BE2C (cell line): ENCODE measurements at regions not wholly inside any gene's neighbourhood (a gene's known extent, or its start where the extent isn't known, plus 50 kb on each side); places are given as distances from the start of the nearest gene placed in this dataset.
"Not testable (repeated sequence)": the region's sequence is repeated elsewhere in the genome, so short reads cannot be mapped to it uniquely, and the experiment has no call there.

Source experiments
- DNase-seq: peaks from one replicate; pipeline ENCODE4 v3.0.0-alpha.2; 2020
- H3K27me3 ChIP-seq: fragments of 250-450 bp; sonication (Bioruptor Pico); 2 replicates; pipeline ENCODE4 v1.5.1; 2020; ENCODE audit warnings: mild to moderate bottlenecking
- H3K36me3 ChIP-seq: fragments of 250-450 bp; sonication (Bioruptor Pico); 2 replicates; pipeline ENCODE4 v1.5.1; 2020; ENCODE audit warnings: mild to moderate bottlenecking
- H3K4me1 ChIP-seq: fragments of 250-450 bp; sonication (Bioruptor Pico); 2 replicates; pipeline ENCODE4 v1.5.1; 2020
- H3K4me3 ChIP-seq: 2 replicates; pipeline ENCODE4 v1.5.1; 2011; ENCODE audit warnings: low read depth, low read length
- H3K9me3 ChIP-seq: fragments of 250-450 bp; sonication (Bioruptor Pico); 2 replicates; pipeline ENCODE4 v1.5.1; 2020
- TF ChIP-seq, protein P1 (sequence below): IDR thresholded peaks from 2 replicates; pipeline ENCODE4 v1.5.1; 2012; ENCODE audit warnings: mild to moderate bottlenecking, low read depth, low read length

DNA sequence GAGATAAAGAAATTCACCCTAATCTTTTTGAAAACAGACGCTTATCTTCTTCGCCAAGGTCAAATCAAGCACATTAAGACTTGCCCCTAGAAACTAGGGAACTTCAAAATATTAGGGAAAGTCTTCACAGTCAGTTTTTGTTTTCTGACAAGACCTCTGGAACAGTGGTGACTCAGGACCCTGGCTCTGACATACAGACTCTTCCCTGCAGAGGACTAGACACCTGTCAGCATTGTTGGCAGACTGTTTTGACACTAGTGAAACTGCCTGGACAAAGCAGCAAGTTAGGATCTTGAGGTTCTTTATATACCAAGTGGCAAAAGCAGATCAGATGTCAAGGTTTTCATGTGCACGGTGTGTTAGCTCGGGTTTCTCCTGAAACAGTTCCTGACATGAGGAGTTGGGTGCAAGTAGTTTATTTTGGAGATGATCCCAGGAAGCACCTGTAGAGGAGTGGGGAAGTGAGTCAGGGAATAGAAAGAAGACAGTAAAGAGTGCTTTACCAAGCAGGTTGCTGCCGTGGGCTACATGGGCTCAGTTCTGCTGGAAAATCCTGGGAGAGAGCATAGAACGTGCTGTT, 182.0 kb upstream of the IRX5 start:
- Histone ChIP-seq H3K9me3 (no peaks in the 10 kb centered on the region), H3K4me3 (no peak overlapping the region), H3K4me1 (no peaks in the 10 kb centered on the region), H3K36me3 (no peaks in the 10 kb centered on the region), H3K27me3 (peaks cover 3% of the 10 kb centered on the region; the same call in 1 of the 2 replicates)
- DNase-seq, result no peak
- TF ChIP-seq, protein P1, sequence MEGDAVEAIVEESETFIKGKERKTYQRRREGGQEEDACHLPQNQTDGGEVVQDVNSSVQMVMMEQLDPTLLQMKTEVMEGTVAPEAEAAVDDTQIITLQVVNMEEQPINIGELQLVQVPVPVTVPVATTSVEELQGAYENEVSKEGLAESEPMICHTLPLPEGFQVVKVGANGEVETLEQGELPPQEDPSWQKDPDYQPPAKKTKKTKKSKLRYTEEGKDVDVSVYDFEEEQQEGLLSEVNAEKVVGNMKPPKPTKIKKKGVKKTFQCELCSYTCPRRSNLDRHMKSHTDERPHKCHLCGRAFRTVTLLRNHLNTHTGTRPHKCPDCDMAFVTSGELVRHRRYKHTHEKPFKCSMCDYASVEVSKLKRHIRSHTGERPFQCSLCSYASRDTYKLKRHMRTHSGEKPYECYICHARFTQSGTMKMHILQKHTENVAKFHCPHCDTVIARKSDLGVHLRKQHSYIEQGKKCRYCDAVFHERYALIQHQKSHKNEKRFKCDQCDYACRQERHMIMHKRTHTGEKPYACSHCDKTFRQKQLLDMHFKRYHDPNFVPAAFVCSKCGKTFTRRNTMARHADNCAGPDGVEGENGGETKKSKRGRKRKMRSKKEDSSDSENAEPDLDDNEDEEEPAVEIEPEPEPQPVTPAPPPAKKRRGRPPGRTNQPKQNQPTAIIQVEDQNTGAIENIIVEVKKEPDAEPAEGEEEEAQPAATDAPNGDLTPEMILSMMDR, result no peak

DNA sequence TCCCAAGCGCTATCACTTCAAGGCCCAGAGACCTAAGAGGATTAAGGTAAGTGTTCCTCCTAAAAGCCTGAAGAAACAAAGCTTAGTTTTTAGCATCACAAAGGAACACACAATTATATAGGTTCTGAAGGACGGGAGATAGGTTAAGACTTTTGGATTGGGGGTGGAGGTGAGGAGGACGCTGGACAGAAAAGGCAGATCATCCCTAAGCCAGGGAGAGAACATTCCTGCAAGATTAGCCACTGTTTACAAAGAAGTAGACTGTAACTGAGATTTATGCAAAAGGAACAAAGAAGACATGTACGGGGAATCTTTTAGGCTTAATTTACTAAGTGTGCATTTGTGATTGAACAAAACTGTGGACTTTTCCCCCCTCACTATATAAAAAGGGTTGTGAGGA, 184.1 kb upstream of the IRX5 start:
- Histone ChIP-seq H3K4me3 (no peak overlapping the region), H3K4me1 (no peaks in the 10 kb centered on the region), H3K27me3 (peaks cover 3% of the 10 kb centered on the region; the same call in 1 of the 2 replicates), H3K36me3 (no peaks in the 10 kb centered on the region), H3K9me3 (no peaks in the 10 kb centered on the region)
- no peak for DNase-seq
- TF ChIP-seq, protein P1, result no peak

DNA sequence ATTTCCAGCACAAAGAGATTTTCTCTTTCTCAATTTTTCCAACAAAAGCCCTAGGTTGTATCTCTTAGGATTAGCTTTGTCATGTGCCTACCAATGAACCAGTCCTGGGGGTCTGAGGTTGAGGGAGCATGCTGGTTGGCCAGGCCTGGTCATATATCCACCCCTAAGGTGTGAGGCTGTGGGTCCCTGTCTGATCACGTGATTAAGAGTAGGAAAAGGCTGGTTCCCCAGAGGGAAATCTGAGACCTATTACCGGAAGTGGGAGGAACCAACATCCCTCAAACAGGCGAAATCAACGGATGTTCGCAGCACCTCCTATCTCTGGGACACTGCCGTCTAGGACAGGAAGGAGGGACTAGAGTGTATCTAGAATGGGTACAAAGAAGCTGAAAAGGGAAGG, 185.7 kb upstream of the IRX5 start:
- Histone ChIP-seq H3K4me1 (no peaks in the 10 kb centered on the region), H3K36me3 (no peaks in the 10 kb centered on the region), H3K27me3 (no peaks in the 10 kb centered on the region; the same call in 1 of the 2 replicates), H3K4me3 (no peak overlapping the region), H3K9me3 (no peaks in the 10 kb centered on the region)
- no peak for DNase-seq
- TF ChIP-seq, protein P1, result no peak

DNA sequence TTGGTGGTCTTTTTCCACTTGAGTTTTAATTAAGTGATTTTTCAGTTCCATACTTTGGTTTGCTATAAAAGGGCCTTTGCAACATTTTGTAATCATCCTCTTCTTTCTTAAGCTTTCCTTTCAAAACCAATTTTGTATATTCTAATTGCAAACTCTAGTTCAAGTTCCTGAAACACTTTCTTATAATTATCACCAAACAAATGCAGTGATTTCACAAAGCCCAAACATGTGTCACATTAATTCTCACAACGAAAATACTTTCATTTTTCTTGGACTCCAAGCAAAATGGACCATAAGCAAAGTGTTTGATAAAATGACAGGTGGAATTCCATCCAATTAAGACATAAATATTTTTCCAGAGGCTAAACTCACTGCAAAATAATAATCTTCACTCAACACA, 188.2 kb upstream of the IRX5 start:
- Histone ChIP-seq H3K27me3 (no peaks in the 10 kb centered on the region; the same call in none of the 2 replicates), H3K4me1 (no peaks in the 10 kb centered on the region), H3K4me3 (no peak overlapping the region), H3K36me3 (no peaks in the 10 kb centered on the region), H3K9me3 (no peaks in the 10 kb centered on the region)
- TF ChIP-seq, protein P1, result no peak
- no peak for DNase-seq

DNA sequence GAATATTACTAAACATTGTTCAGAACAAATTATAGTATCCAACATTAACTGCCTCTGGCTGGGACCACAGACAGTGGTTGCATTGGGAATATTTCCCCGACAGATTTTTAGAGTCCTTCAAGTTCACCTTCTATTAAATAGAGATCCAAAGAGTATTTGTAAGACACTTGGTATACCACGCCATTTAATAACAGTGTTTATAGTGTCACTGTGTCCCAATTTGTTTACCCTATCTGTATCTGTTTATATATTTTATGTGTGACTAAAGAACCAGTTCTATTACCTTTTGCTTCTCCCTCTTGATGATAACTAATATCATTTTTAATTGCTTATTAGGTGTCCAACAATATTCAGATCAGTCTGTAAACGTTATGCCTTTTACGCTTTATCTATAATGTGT, 191.3 kb upstream of the IRX5 start:
- DNase-seq, result no peak
- Histone ChIP-seq H3K4me1 (no peaks in the 10 kb centered on the region), H3K9me3 (no peaks in the 10 kb centered on the region), H3K36me3 (no peaks in the 10 kb centered on the region), H3K4me3 (no peak overlapping the region), H3K27me3 (peaks cover 6% of the 10 kb centered on the region)
- TF ChIP-seq, protein P1, result no peak

DNA sequence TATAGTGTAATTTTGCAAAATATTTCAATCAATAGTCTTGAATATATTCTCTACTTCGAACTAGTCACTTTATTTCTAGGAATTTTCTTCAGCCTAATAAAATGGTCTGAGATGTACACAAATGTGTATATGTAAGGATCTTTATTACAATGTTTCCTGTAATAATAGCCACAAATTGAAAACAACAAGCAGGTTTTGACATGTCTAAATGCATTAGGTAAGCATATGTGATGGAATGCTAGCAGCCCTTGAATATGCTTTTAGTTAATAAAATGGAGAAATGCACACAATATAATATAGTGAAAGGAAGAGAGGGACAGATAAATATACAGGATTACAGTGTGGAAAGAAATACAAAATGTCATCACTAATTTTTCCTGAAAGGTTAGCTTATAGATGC, 196.5 kb upstream of the IRX5 start:
- TF ChIP-seq, protein P1, result no peak
- Histone ChIP-seq H3K9me3 (no peaks in the 10 kb centered on the region), H3K27me3 (peaks cover 6% of the 10 kb centered on the region), H3K4me1 (no peaks in the 10 kb centered on the region), H3K4me3 (no peak overlapping the region), H3K36me3 (no peaks in the 10 kb centered on the region)
- no peak for DNase-seq

DNA sequence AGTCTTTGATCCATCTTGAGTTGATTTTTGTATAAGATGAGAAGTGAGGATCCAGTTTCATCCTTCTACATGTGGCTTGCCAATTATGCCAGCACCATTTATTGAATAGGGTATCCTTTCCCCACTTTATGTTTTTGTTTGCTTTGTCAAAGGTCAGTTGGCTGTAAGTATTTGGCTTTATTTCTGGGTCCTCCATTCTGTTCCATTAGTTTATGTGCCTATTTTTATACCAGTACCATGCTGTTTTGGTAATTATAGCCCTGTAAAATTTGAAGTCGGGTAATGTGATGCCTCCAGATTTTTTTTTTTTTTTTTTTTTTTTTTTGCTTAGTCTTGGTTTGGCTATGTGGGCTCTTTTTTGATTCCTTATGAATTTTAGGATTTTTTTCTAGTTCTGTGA, 203.0 kb upstream of the IRX5 start:
- not testable (repeated sequence) for H3K36me3 ChIP-seq, H3K27me3 ChIP-seq, H3K4me1 ChIP-seq, H3K4me3 ChIP-seq, H3K9me3 ChIP-seq, DNase-seq
